Erythroblast (primary cell): ENCODE measurements at regions not wholly inside any gene's neighbourhood (a gene's known extent, or its start where the extent isn't known, plus 50 kb on each side); places are given as distances from the start of the nearest gene placed in this dataset.

Experiments
- GATA1 ChIP-seq: IDR thresholded peaks from 2 replicates; pipeline ENCODE4 v1.6.1; 2011; ENCODE audit warnings: low read depth, mild to moderate bottlenecking, control low read depth, low read length, moderate library complexity
- POLR2A ChIP-seq: IDR thresholded peaks from 2 replicates; pipeline ENCODE4 v1.6.1; 2011; ENCODE audit warnings: mild to moderate bottlenecking, low read length

GRCh38 chr3:5437783-5438323 lies 250.3 kb downstream of the EDEM1 start:
- TF ChIP-seq POLR2A: peak; percentile 25
- TF ChIP-seq GATA1: no peak
